ENCODE measurements at regions not wholly inside any gene's neighbourhood (a gene's known extent, or its start where the extent isn't known, plus 50 kb on each side); places are given as distances from the start of the nearest gene placed in this dataset.

- DNase-seq = no peak
These were observed 684.3 kb upstream of the SORCS1 start for GRCh38 chr10:107848726-107849360.

DNA sequence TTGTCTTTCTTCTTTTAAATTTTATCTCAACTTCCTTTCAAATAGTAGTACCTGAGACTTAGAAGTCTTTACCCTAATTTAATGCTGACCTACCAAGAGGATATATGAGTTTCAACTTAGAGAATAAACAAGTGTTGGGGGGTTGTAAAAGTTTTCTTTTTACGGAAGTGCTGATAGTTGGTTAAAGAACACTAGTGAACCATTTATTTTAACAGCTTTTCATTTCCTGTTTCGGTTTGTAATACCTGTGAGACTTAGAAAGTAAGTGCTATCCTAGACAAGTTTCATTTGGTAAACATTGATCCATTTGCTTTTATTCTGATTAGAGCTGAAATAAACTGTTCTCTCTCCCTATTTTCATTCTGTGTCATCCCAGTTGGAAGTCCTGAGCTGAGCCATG is 683.1 kb upstream of the SORCS1 start:
- no peak for DNase-seq

DNA sequence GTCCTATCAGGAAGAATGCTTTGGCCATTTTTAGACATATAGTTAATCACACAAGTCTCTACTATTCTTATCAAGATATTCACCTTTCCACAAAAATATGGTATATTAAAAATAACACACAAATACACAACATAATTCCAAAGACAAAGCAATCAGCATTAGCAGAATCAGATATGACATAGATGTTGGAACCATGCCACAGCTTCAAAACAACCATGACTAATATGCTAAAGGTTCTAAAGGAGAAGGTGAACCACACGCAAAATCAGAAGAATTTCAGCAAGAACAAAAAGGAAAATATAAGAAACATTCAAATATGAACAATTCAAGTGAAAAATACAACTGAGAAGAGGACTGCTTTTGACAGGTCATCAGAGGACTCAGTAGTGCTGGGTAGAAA is 670.2 kb upstream of the SORCS1 start:
- DNase-seq = no peak

- DNase-seq = no peak
These were observed 667.3 kb upstream of the SORCS1 start for GRCh38 chr10:107831772-107832171.

GRCh38 chr10:107829161-107829560 is 664.7 kb upstream of the SORCS1 start:
- no peak for DNase-seq

- no peak for DNase-seq
These were observed 661.7 kb upstream of the SORCS1 start for GRCh38 chr10:107826171-107826570.

DNA sequence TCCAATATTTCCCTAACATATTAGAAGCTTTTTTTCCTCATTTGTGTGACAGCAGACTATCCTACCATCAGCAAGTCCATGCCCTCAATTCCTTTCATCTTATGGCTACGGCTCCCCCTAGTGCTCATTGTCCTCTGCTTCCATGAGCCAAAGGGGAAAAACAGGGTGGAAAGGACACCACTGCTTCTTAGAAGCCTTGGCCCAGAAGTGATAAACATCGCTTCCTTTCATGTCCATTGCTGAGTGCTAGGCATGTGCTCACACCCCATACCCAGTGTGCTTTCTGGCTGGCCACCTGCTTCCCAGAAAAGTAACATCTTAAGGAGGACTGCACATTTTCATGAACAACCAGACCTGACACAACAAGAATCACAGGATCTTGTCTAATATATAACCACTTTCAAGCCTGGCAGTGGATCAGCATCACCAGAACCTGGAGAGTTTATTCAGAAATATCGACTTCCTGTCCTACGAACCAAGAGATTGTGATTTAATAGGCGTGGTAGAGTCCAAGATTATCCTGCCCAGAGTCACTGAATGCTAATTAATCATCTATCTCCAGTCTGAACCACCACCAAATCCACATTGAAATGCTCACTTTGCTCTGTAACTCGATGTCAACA is 650.5 kb upstream of the SORCS1 start:
- DNase-seq = peak; percentile 8

GRCh38 chr10:107813451-107814162 is 649.1 kb upstream of the SORCS1 start:
- DNase-seq = no peak

GRCh38 chr10:107809889-107810288 is 645.4 kb upstream of the SORCS1 start:
- no peak for DNase-seq

- DNase-seq = no peak
These were observed 643.3 kb upstream of the SORCS1 start for GRCh38 chr10:107807836-107808235.

DNA sequence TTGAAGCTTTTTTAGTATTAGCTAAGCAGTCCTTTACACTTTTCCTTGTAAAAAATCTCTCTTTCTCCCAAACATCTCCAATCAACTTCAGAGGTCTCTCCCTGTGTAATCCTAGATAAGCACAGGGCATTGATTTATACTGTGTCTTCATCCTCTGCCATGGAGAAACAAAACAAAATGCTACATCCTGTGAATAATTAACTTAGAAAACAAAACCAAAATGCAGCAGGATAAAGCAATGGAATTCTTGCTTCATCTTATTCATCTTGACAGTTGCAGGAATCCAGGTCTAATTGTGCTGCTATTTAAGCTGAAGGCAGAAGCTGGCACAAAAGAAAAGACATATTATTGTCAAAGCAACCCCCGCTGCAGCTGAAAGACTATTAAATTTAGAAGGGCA is 641.5 kb upstream of the SORCS1 start:
- DNase-seq = no peak

- DNase-seq = no peak
These were observed 639.0 kb upstream of the SORCS1 start for GRCh38 chr10:107803546-107803945.

- no peak for DNase-seq
These were observed 635.6 kb upstream of the SORCS1 start for GRCh38 chr10:107800061-107800460.

DNA sequence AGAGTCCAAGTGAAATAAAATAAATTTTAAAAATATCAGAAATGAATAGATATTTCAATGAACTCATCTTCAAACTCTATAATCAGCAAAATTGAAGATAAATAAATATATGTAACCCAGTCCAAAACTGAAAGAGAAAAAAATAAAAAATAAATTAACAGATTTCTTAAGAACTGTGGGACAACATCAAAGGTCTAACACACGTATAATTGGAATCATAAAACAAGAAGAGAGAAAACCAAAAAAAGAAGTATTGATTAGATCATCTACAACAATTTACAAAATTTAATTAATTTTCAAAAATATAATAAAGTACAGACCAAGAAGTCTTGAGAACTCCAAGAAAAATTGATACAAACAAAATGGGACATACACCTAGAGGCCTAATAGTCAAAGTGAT is 625.8 kb upstream of the SORCS1 start:
- DNase-seq = no peak

GRCh38 chr10:107771066-107771465 is 606.6 kb upstream of the SORCS1 start:
- no peak for DNase-seq

GRCh38 chr10:107767185-107767584 is 602.7 kb upstream of the SORCS1 start:
- no peak for DNase-seq

DNA sequence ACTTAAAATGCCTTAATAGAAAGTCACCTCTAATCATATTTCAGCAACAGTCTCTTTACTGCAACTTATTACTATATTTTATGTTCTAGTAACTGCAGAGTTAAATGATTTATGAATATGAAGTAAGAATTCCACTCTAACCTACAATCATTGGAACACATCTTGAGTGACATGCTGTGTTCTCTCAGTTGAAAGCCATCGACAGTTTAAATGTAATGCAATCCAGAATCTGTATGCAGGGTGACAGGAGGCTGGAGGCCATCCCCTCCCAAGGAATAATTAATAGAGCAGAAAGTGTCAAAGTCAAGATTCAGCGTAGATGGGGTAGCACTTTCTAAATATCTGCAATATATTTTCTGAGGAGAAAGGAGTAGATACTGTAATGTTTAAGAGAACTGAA is 590.3 kb upstream of the SORCS1 start:
- no peak for DNase-seq

DNA sequence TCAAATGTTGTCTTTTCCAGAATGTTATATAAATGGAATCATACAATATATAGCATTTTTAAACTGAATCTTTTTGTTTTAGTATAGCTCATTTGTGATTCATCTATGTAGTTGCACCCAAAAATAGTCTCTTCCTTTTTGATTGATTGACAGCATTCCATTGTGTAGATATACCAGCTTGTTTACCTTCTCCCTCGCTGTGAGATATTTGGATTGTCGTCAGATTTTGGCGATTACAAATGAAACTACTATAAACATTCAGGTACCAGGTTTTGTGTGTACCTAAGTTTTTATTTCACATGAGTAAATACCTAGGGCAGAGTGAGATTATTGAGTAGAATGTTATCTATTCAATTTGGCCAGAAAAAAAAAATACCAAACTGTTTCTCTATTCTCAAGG is 584.7 kb upstream of the SORCS1 start:
- no peak for DNase-seq

- no peak for DNase-seq
These were observed 583.3 kb upstream of the SORCS1 start for GRCh38 chr10:107747851-107748250.

DNA sequence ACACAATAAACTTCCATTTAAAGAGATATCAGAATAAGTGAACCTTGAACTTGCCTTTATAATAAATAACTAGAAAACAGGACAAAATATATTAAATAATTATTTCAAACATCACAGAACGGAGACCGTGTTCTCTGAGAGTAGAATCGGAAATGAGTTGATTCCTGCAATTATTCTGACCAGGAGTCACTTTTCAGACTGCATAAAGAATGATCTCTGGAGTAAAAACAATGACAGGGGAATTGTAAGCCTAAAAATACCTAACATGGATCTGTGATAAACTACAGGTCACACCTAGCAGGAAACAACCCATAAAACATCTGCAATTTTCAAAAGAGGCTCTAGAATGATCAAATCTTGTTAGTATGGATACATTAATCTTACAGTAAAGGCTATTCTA is 577.5 kb upstream of the SORCS1 start:
- DNase-seq = no peak

DNA sequence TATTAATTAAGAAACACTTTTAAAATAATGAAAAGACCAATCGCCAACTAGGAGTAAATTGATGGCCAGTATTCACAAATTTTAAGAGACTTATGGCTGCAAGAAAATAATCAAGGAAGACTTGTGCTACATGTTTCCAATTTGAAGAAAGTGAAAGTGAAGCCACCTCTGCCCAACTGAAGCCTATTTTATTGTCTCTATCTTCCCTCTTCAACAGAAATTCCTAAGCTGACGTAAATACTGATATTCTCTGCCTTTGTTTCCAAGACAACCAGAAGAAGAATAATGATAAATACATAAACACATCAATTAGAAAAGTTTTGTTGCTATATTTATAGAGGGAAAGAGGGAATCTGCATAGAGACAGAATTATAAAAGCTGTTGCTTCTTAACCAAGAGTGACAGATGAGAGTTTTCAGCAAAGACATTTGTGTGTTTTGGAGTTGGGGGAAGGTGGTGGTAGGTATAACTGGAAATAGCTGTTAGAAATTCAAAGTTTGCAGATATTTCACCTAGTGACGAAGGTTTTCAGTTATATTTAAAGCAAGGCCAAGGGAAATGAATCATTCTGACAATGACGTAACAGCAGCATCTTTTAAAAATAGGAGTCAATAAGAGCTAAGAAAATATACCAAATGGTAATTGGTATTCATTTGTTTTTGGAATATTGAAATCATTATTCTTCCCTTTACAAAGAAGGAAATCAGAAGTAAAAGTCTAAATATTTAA is 576.6 kb upstream of the SORCS1 start:
- DNase-seq = no peak

DNA sequence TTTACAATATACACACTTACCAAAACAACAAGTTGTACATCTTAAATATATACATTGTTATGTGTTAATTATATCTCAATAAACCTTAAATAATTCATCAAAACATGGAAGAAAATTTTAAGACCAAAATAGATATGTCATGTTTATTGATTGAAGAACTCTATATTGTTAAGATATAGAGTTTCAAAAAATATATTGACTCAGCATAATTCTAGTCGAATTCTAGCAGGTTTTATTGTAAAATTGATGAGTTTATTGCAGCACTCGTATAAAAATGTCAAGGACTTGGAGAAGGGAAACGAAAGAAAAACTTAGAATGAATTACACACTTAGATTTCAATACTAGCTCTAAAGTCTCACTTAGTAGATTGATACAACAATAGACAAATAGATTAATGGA is 575.4 kb upstream of the SORCS1 start:
- no peak for DNase-seq

DNA sequence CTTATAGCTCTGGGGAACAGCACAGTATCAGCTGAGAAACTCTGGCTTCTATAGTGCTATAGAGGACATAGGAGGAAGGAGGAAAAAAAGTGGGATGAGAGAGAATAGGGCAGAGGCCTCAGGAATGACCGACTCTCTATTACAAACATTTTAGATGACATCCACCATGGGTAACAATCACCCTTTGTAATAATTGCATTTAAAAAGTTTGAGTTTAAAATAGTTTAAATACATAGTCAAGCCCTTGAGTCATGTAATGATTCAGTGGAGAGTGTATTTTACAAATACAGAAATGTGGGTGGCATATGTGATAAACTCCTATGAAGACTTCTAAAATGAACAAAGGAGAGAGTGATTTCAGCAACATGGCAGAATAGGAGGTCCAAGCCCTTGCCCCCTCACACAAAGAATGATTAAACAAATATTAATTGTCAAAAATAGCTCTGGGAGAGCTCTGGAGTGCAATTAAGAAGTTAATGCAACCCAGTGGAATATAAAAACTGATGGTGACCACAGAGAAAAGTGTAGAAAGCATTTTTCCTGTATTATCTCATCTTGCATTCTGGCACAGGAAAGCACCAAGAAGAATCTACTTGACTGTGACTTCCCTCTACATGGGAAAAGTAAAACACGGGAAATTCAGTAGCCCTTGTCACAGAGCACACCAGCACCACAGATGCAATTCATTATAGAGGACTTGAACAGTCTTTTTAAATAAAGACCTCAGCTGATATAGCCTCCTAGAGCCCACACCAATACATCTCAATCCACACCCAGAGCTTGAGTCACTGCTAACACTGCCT is 569.0 kb upstream of the SORCS1 start:
- no peak for DNase-seq
